ENCODE measurements at regions not wholly inside any gene's neighbourhood (a gene's known extent, or its start where the extent isn't known, plus 50 kb on each side); places are given as distances from the start of the nearest gene placed in this dataset.

- TF ChIP-seq IRF4 (IDR thresholded peaks at IDR 0.05; ENCODE audit: low read depth, low read length), result no peak
- no peak for TF ChIP-seq SIN3A (IDR thresholded peaks at IDR 0.05; ENCODE audit: low read depth, low read length)
- no peak for TF ChIP-seq SMARCA5 (IDR thresholded peaks at IDR 0.05)
- peak; percentile 85 for TF ChIP-seq RUNX3 (IDR thresholded peaks at IDR 0.05; ENCODE audit: low read length)
- no peak for TF ChIP-seq RB1 (IDR thresholded peaks at IDR 0.05; ENCODE audit: borderline replicate concordance)
- TF ChIP-seq USF1 (IDR thresholded peaks at IDR 0.05; ENCODE audit: borderline replicate concordance, extremely low read length, insufficient read depth, low read depth, low read length), result no peak
- TF ChIP-seq ZNF207 (IDR thresholded peaks at IDR 0.05; ENCODE audit: borderline replicate concordance), result no peak
- TF ChIP-seq BACH1 (IDR thresholded peaks at IDR 0.05; ENCODE audit: borderline replicate concordance), result no peak
- TF ChIP-seq GATAD2B (conservative IDR thresholded peaks at IDR 0.05; ENCODE audit: low read depth), result no peak
- TF ChIP-seq SREBF2 (IDR thresholded peaks at IDR 0.05; ENCODE audit: low read length), result no peak
- TF ChIP-seq YY1 (IDR thresholded peaks at IDR 0.05; ENCODE audit: low read depth, low read length), result peak; percentile 39; the same call in 1 of the 2 replicates
- TF ChIP-seq ZNF24 (IDR thresholded peaks at IDR 0.05), result no peak
- TF ChIP-seq LARP7 (IDR thresholded peaks at IDR 0.05), result no peak
- TF ChIP-seq BMI1 (IDR thresholded peaks at IDR 0.05; ENCODE audit: borderline replicate concordance), result no peak
- TF ChIP-seq ETV6 (conservative IDR thresholded peaks at IDR 0.05 in 1 of 2, IDR thresholded peaks at IDR 0.05 in 1 of 2; ENCODE audit: borderline replicate concordance in 1 of 2, low read depth in 1 of 2), result peak in 1 of 2 experiments; percentile 46; a peak in 1 of 4 replicates
- no peak for TF ChIP-seq MEF2B (IDR thresholded peaks at IDR 0.05; ENCODE audit: partially characterized antibody, poor library complexity, severe bottlenecking)
- peak; percentile 52 for TF ChIP-seq EED (IDR thresholded peaks at IDR 0.05; ENCODE audit: low read depth)
- no peak for TF ChIP-seq PKNOX1 (IDR thresholded peaks at IDR 0.05)
Measured at GRCh38 chr15:99476413-99477222, 89.2 kb upstream of the MEF2A start (continued).
